HepG2 (cell line): ENCODE measurements at regions not wholly inside any gene's neighbourhood (a gene's known extent, or its start where the extent isn't known, plus 50 kb on each side); places are given as distances from the start of the nearest gene placed in this dataset.
A peak's percentile ranks its signal among the peaks of the same experiment; 100 is the strongest.

Experiments used
- ATAC-seq: fragments of 200-7000 bp; cut with Tn5 transposase; 3 replicates; pipeline ENCODE4 v1.9.1; 2020; ENCODE audit warnings: mild to moderate bottlenecking, moderate library complexity
- BruUV-seq: library from RNA; stranded (reverse); fragments of 400-500 nt; replicated peaks from 2 replicates; lab custom pipeline; 2021; lab: Mats Ljungman, UMichigan
- CTCF ChIA-PET: fragments of 300-600 bp; formaldehyde crosslinking; extraction: SDS; loops from one replicate; lab custom pipeline; 2021; ENCODE audit warnings: low total read pairs, inconsistent platforms, low intra/inter-chr PET ratio; lab: Yijun Ruan, JAX
- POLR2A ChIA-PET: fragments of 350-600 bp; sonication (Branson Sonifier 250); formaldehyde crosslinking; loops from one replicate; lab custom pipeline; 2020; ENCODE audit warnings: antibody characterized with exemption, inconsistent platforms; lab: Yijun Ruan, JAX
- DNase-seq: peaks from one replicate; pipeline ENCODE4 v3.0.0-alpha.2; 2015; ENCODE audit warnings: low spot score
- FAIRE-seq: peaks from 3 replicates; lab custom pipeline; 2011; peaks lifted over from hg19 to GRCh38; lab: Jason Lieb, UNC
- H2AFZ ChIP-seq: one replicate; pipeline ENCODE4 v1.6.1; 2011; ENCODE audit warnings: low read length, inconsistent platforms
- H3K27ac ChIP-seq: fragments of 300-600 bp; 3 replicates; pipeline ENCODE4 v1.8.0; 2011; ENCODE audit warnings: mixed run types, mild to moderate bottlenecking, mixed read lengths, low read length, inconsistent platforms; ENCODE audit not compliant: insufficient read depth; ENCODE audit errors: extremely low read length
- H3K27me3 ChIP-seq, 2 experiments: fragments of 200-600 bp in 1 of 2; 2 replicates in 1 of 2; 3 replicates in 1 of 2; pipeline versions ENCODE4 v1.6.0 to v1.8.0; 2011; ENCODE audit warnings: low read length in 2 of 2, mild to moderate bottlenecking in 2 of 2, moderate library complexity in 2 of 2, inconsistent platforms in 1 of 2; ENCODE audit not compliant: insufficient read depth in 2 of 2, control insufficient read depth in 1 of 2
- H3K36me3 ChIP-seq, 2 experiments: fragments of 200-600 bp in 1 of 2; replicated peaks in 1 of 2; 2 replicates in 1 of 2; 3 replicates in 1 of 2; pipeline versions ENCODE4 v1.5.1 to v1.8.0; 2011; ENCODE audit warnings: low read length in 2 of 2, inconsistent platforms in 1 of 2; ENCODE audit not compliant: insufficient read depth in 2 of 2, control insufficient read depth in 1 of 2
- H3K4me1 ChIP-seq: 2 replicates; pipeline ENCODE4 v1.5.1; 2012; ENCODE audit warnings: low read length, inconsistent platforms; ENCODE audit not compliant: insufficient read depth
- H3K4me2 ChIP-seq: 2 replicates; pipeline ENCODE4 v1.6.0; 2011; ENCODE audit warnings: low read depth, low read length, inconsistent platforms
- H3K4me3 ChIP-seq, 3 experiments: fragments of 200-600 bp in 1 of 3; sonication (generic), shearing (Covaris generic) in 1 of 3; replicated peaks in 1 of 3; 2 replicates each; pipeline ENCODE4 v1.5.1; 2011 to 2016; ENCODE audit warnings: low read length in 3 of 3, inconsistent platforms in 2 of 3, low read depth in 2 of 3, mild to moderate bottlenecking in 2 of 3, control low read depth in 1 of 3, mixed read lengths in 1 of 3; ENCODE audit not compliant: insufficient read depth in 1 of 3
- H3K79me2 ChIP-seq: one replicate; pipeline ENCODE4 v1.6.1; 2011; ENCODE audit warnings: low read length, inconsistent platforms; ENCODE audit not compliant: insufficient read depth
- H3K9ac ChIP-seq: 2 replicates; pipeline ENCODE4 v1.6.0; 2011; ENCODE audit warnings: mild to moderate bottlenecking, low read depth, low read length, inconsistent platforms; ENCODE audit not compliant: insufficient read depth
- H3K9me3 ChIP-seq: 2 replicates; pipeline ENCODE4 v1.5.1; 2012; ENCODE audit warnings: mild to moderate bottlenecking, low read length
- H4K20me1 ChIP-seq: 2 replicates; pipeline ENCODE4 v1.6.0; 2011; ENCODE audit warnings: inconsistent platforms, mild to moderate bottlenecking, low read length, moderate library complexity; ENCODE audit not compliant: insufficient read depth
- ELF1 ChIP-seq: sonication (generic); formaldehyde crosslinking; IDR thresholded peaks from 2 replicates; pipeline ENCODE4 v1.4.0; 2020; ENCODE audit warnings: missing genetic modification reagents
- FOSL2 ChIP-seq: sonication (generic); formaldehyde crosslinking; IDR thresholded peaks from 2 replicates; pipeline ENCODE4 v1.4.0; 2020; ENCODE audit warnings: missing genetic modification reagents
- GABPB1 ChIP-seq: IDR thresholded peaks from 2 replicates; pipeline ENCODE4 v1.6.1; 2016; ENCODE audit warnings: mild to moderate bottlenecking, missing genetic modification reagents, moderate library complexity, missing compliant biosample characterization
- SOX6 ChIP-seq, 2 experiments: fragments of 450-650 bp in 1 of 2; sonication (generic) in 1 of 2; formaldehyde crosslinking in 1 of 2; IDR thresholded peaks; 2 replicates each; pipeline versions ENCODE4 v1.4.0 to v1.6.1; 2017 to 2020; ENCODE audit warnings: antibody characterized with exemption in 1 of 2, mild to moderate bottlenecking in 1 of 2, missing genetic modification reagents in 1 of 2
- TBP ChIP-seq: sonication (generic); formaldehyde crosslinking; IDR thresholded peaks from 2 replicates; pipeline ENCODE4 v1.5.0; 2020; ENCODE audit warnings: missing genetic modification reagents
- YY1 ChIP-seq: IDR thresholded peaks from 2 replicates; pipeline ENCODE4 v1.6.1; 2011; ENCODE audit warnings: low read length, low read depth, moderate library complexity, mild to moderate bottlenecking; ENCODE audit not compliant: insufficient read depth, insufficient replicate concordance
- WGBS: methylation state at CpG from one replicate; pipeline ENCODE4 v1.1.6; 2017; ENCODE audit warnings: low lambda C conversion rate; 5-methylcytosine and 5-hydroxymethylcytosine counted together
- in situ Hi-C: cut with HindIII; loops from 2 replicates; pipeline ENCODE4 v1.10.0; 2017; ENCODE audit warnings: low pct_unique_long_range_greater_than_20kb; ENCODE audit not compliant: extremely low pct_ligation_motif_present
- intact Hi-C: fragments of 100-400 bp; cut with micrococcal nuclease; formaldehyde crosslinking; loops from one replicate; pipeline ENCODE4 v1.10.0; 2022; ENCODE audit not compliant: unreplicated experiment
- TF ChIP-seq, protein P1 (sequence below): sonication (generic); formaldehyde crosslinking; IDR thresholded peaks from 2 replicates; pipeline ENCODE4 v1.8.1; 2023; ENCODE audit warnings: missing genetic modification reagents, mild to moderate bottlenecking, borderline replicate concordance
- TF ChIP-seq, protein P2 (sequence below): sonication (generic); formaldehyde crosslinking; IDR thresholded peaks from 2 replicates; pipeline ENCODE4 v1.4.0; 2020; ENCODE audit warnings: low read depth, mild to moderate bottlenecking, missing genetic modification reagents

DNA sequence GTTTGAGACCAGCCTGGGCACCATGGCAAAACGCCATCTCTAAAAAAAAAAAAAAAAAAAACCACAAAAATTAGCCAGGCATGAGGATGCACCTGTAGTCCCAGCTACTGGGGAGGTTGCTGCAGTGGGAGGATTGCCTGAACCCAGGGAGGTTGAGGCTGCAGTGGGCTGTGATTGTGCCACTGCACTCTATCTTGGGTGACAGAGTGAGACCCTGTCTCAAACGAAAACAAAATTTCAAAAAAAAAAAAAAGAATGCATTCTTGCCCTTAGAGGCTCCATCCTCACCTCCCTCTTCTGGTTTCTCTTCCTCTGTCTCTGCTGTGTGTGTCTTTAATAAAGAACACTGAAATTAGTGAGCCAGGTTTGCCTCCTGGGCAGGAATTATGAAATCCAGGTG is 107.8 kb downstream of the VCPKMT start (continued):
- TF ChIP-seq, protein P1, sequence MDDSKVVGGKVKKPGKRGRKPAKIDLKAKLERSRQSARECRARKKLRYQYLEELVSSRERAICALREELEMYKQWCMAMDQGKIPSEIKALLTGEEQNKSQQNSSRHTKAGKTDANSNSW = no peak

DNA sequence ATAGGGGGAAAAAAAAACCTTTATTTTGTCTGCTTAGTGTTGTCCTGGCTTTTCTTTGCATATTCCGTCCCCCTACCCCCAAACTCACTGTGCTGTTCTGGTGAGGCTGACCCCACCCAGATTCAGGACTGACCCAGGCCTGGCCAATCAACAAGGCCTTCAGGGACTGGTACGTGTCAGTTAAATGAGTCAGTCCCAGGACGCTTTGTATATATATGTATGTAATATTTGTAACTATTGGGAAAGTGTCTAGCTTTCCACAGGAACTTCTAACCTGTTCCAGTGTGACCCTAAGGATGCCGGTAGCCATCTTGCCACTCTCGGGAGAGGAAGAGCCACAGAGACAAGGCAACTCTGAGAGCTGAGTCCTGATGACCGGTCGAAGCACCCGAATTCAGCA is 107.4 kb downstream of the VCPKMT start:
- Histone ChIP-seq H3K9ac (no peak overlapping the region), H2AFZ (no peak overlapping the region), H3K9me3 (no peaks in the 10 kb centered on the region), H3K4me3 (no peak overlapping the region), H3K79me2 (no peaks in the 10 kb centered on the region), H4K20me1 (no peaks in the 10 kb centered on the region), H3K36me3 (no peaks in the 10 kb centered on the region), H3K27me3 (no peaks in the 10 kb centered on the region), H3K27ac (no peak overlapping the region), H3K4me2 (no peak overlapping the region), H3K4me1 (peaks cover 48% of the 10 kb centered on the region)
- ATAC-seq (peak; percentile 35; the same call in 2 of the 3 replicates), FAIRE-seq (no peak), DNase-seq (no peak)
- CTCF ChIA-PET = no interaction called here
- POLR2A ChIA-PET = interaction anchor here (1.0 to 1.1 kb wide), 3 partner anchors 9 to 53 kb away, joined by 3 to 4 read pairs (median 3); no protein-coding TSS in a partner anchor
- no TSS peak for BruUV-seq
- TF ChIP-seq TBP (no peak), ELF1 (CRISPR knock-in tag) (no peak), SOX6 (IDR thresholded peaks at IDR 0.05) (no peak), SOX6 (CRISPR knock-in tag; IDR thresholded peaks at IDR 0.05) (no peak), FOSL2 (CRISPR knock-in tag) (0 out of 2 replicates have a peak, but pooled peaks have one; percentile 13), YY1 (no peak), GABPB1 (CRISPR knock-in tag) (no peak)
- TF ChIP-seq, protein P2, sequence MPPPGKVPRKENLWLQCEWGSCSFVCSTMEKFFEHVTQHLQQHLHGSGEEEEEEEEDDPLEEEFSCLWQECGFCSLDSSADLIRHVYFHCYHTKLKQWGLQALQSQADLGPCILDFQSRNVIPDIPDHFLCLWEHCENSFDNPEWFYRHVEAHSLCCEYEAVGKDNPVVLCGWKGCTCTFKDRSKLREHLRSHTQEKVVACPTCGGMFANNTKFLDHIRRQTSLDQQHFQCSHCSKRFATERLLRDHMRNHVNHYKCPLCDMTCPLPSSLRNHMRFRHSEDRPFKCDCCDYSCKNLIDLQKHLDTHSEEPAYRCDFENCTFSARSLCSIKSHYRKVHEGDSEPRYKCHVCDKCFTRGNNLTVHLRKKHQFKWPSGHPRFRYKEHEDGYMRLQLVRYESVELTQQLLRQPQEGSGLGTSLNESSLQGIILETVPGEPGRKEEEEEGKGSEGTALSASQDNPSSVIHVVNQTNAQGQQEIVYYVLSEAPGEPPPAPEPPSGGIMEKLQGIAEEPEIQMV (CRISPR knock-in tag) = no peak
- WGBS = 67% methylated on average over 7 of the region's 8 CpGs
- intact Hi-C loops = loop anchor here (10.0 kb wide), 1 partner anchor 64 kb away; no protein-coding TSS in a partner anchor
- in situ Hi-C loops = no loop called here
